H1 (cell line): ENCODE measurements at regions not wholly inside any gene's neighbourhood (a gene's known extent, or its start where the extent isn't known, plus 50 kb on each side); places are given as distances from the start of the nearest gene placed in this dataset.

ENCODE experiments used
- CTCF ChIA-PET: fragments of 300-600 bp; sonication (Branson Sonifier 250); formaldehyde crosslinking; loops from one replicate; lab custom pipeline; 2021; ENCODE audit not compliant: partially characterized antibody; lab: Charles Lee
- POLR2A ChIA-PET: fragments of 300-600 bp; sonication (Branson Sonifier 250); formaldehyde crosslinking; loops from one replicate; lab custom pipeline; 2021; ENCODE audit warnings: inconsistent platforms; ENCODE audit not compliant: partially characterized antibody; lab: Charles Lee
- DNase-seq, 2 experiments: peaks; one replicate each; pipeline versions ENCODE4 v3.0.0 to v3.0.0-alpha.2; 2010 to 2022; ENCODE audit warnings: low spot score in 2 of 2, low read depth in 1 of 2, mixed read lengths in 1 of 2
- FAIRE-seq: peaks from 2 replicates; lab custom pipeline; 2011; peaks lifted over from hg19 to GRCh38; lab: Jason Lieb, UNC
- H2AFZ ChIP-seq: 2 replicates; pipeline ENCODE4 v1.8.1; 2012; ENCODE audit warnings: low read length, inconsistent platforms
- H2AK5ac ChIP-seq: 2 replicates; pipeline ENCODE4 v1.6.1; 2013; ENCODE audit warnings: low read depth, low read length
- H2BK120ac ChIP-seq: replicated peaks from 2 replicates; pipeline ENCODE3; 2013; ENCODE audit warnings: low read depth, low read length, inconsistent platforms
- H2BK12ac ChIP-seq: 2 replicates; pipeline ENCODE4 v1.6.1; 2013; ENCODE audit warnings: low read depth, low read length
- H2BK15ac ChIP-seq: 2 replicates; pipeline ENCODE4 v1.6.1; 2013; ENCODE audit warnings: low read length
- H2BK20ac ChIP-seq: 2 replicates; pipeline ENCODE4 v1.6.1; 2013; ENCODE audit warnings: low read length
- H2BK5ac ChIP-seq: 2 replicates; pipeline ENCODE4 v1.6.1; 2013; ENCODE audit warnings: low read depth, low read length
- H3K14ac ChIP-seq: 2 replicates; pipeline ENCODE4 v1.6.1; 2013; ENCODE audit warnings: inconsistent platforms; ENCODE audit not compliant: insufficient read length
- H3K18ac ChIP-seq: 2 replicates; pipeline ENCODE4 v1.6.1; 2013; ENCODE audit warnings: low read length; ENCODE audit errors: extremely low read depth
- H3K23ac ChIP-seq: 2 replicates; pipeline ENCODE4 v1.6.1; 2013; ENCODE audit warnings: inconsistent platforms; ENCODE audit not compliant: insufficient read length
- H3K23me2 ChIP-seq: 2 replicates; pipeline ENCODE4 v1.6.1; 2013; ENCODE audit warnings: low read depth, low read length
- H3K27ac ChIP-seq: 2 replicates; pipeline ENCODE4 v1.6.1; 2011; ENCODE audit warnings: low read depth, low read length, inconsistent platforms
- H3K27me3 ChIP-seq, 4 experiments: replicated peaks in 1 of 4; 1 replicate in 1 of 4; 2 replicates in 3 of 4; pipeline versions ENCODE4 v1.6.1 to v1.8.1; 2011 to 2013; ENCODE audit warnings: low read length in 3 of 4, mild to moderate bottlenecking in 3 of 4, inconsistent platforms in 2 of 4, mixed read lengths in 2 of 4, moderate library complexity in 1 of 4; ENCODE audit not compliant: control insufficient read depth in 3 of 4, insufficient read depth in 3 of 4; ENCODE audit errors: extremely low read depth in 1 of 4
- H3K36me3 ChIP-seq, 4 experiments: 2 replicates each; pipeline versions ENCODE4 v1.6.1 to v1.8.1; 2011 to 2013; ENCODE audit warnings: mild to moderate bottlenecking in 4 of 4, low read length in 3 of 4, moderate library complexity in 2 of 4, control low read depth in 1 of 4, inconsistent platforms in 1 of 4; ENCODE audit not compliant: insufficient read depth in 4 of 4, control insufficient read depth in 2 of 4
- H3K4ac ChIP-seq: replicated peaks from 2 replicates; pipeline ENCODE3; 2013; ENCODE audit warnings: low read length, low read depth, mixed read lengths, inconsistent platforms; ENCODE audit not compliant: insufficient read length
- H3K4me1 ChIP-seq, 4 experiments: replicated peaks in 1 of 4; 1 replicate in 1 of 4; 2 replicates in 3 of 4; pipeline versions ENCODE4 v1.6.1 to v1.8.1; 2011 to 2013; ENCODE audit warnings: low read length in 3 of 4, inconsistent platforms in 2 of 4, mixed read lengths in 1 of 4; ENCODE audit not compliant: insufficient read depth in 4 of 4, control insufficient read depth in 3 of 4
- H3K4me2 ChIP-seq, 2 experiments: 2 replicates each; pipeline versions ENCODE4 v1.6.1 to v1.8.1; 2011 to 2013; ENCODE audit warnings: low read depth in 2 of 2, low read length in 2 of 2, control low read depth in 1 of 2, inconsistent platforms in 1 of 2, mild to moderate bottlenecking in 1 of 2; ENCODE audit not compliant: insufficient read depth in 1 of 2
- H3K4me3 ChIP-seq, 4 experiments: fragments of 200-600, 300-600 bp in 1 of 4; sonication (generic), shearing (Covaris generic), sonication (Bioruptor Twin) in 1 of 4; 2 replicates each; pipeline versions ENCODE4 v1.5.1 to v1.8.1; 2011 to 2016; ENCODE audit warnings: low read length in 4 of 4, low read depth in 3 of 4, control low read depth in 2 of 4, inconsistent platforms in 2 of 4, mild to moderate bottlenecking in 2 of 4, mixed read lengths in 1 of 4, moderate library complexity in 1 of 4; ENCODE audit not compliant: insufficient read depth in 2 of 4; ENCODE audit errors: extremely low read depth in 1 of 4
- H3K56ac ChIP-seq: replicated peaks from 2 replicates; pipeline ENCODE3; 2013; ENCODE audit warnings: low read depth, mild to moderate bottlenecking, mixed read lengths, low read length, inconsistent platforms; ENCODE audit not compliant: insufficient read length
- H3K79me1 ChIP-seq: 2 replicates; pipeline ENCODE4 v1.6.1; 2013; ENCODE audit warnings: low read depth, low read length, control low read depth
- H3K79me2 ChIP-seq, 2 experiments: 2 replicates each; pipeline versions ENCODE4 v1.6.1 to v1.8.1; 2012 to 2013; ENCODE audit warnings: low read length in 2 of 2, mild to moderate bottlenecking in 2 of 2, inconsistent platforms in 1 of 2; ENCODE audit not compliant: insufficient read depth in 2 of 2, control insufficient read depth in 1 of 2
- H3K9ac ChIP-seq, 4 experiments: replicated peaks in 1 of 4; 1 replicate in 1 of 4; 2 replicates in 3 of 4; pipeline versions ENCODE4 v1.6.1 to v1.8.1; 2011 to 2013; ENCODE audit warnings: low read depth in 3 of 4, low read length in 3 of 4, control low read depth in 2 of 4, mild to moderate bottlenecking in 2 of 4, moderate library complexity in 2 of 4, inconsistent platforms in 1 of 4; ENCODE audit errors: extremely low read depth in 1 of 4
- H3K9me3 ChIP-seq, 2 experiments: 2 replicates each; pipeline versions ENCODE4 v1.6.1 to v1.8.1; 2012 to 2013; ENCODE audit warnings: mild to moderate bottlenecking in 2 of 2, moderate library complexity in 2 of 2, control low read depth in 1 of 2, inconsistent platforms in 1 of 2, low read depth in 1 of 2, low read length in 1 of 2, mixed read lengths in 1 of 2; ENCODE audit not compliant: insufficient read depth in 2 of 2
- H4K20me1 ChIP-seq, 2 experiments: replicated peaks in 1 of 2; 2 replicates each; pipeline versions ENCODE3 to v1.8.1; 2011 to 2013; ENCODE audit warnings: inconsistent platforms in 2 of 2, low read length in 2 of 2, mild to moderate bottlenecking in 1 of 2; ENCODE audit not compliant: insufficient read depth in 2 of 2, control insufficient read depth in 1 of 2
- H4K5ac ChIP-seq: 2 replicates; pipeline ENCODE4 v1.6.1; 2013; ENCODE audit warnings: low read length, low read depth, mixed read lengths, inconsistent platforms; ENCODE audit not compliant: insufficient read length
- H4K8ac ChIP-seq: 2 replicates; pipeline ENCODE4 v1.8.0; 2013; ENCODE audit warnings: mild to moderate bottlenecking, moderate library complexity, low read length, inconsistent platforms; ENCODE audit not compliant: insufficient read depth; ENCODE audit errors: extremely low read depth
- H4K91ac ChIP-seq: replicated peaks from 2 replicates; pipeline ENCODE3; 2013; ENCODE audit warnings: low read length, mixed read lengths, inconsistent platforms; ENCODE audit not compliant: insufficient read length
- ASH2L ChIP-seq: fragments of 200-600, 300-600 bp; sonication (generic); IDR thresholded peaks from one replicate; pipeline ENCODE4 v1.7.1; 2017; ENCODE audit warnings: low read length
- BRCA1 ChIP-seq: IDR thresholded peaks from 2 replicates; pipeline ENCODE4 v1.6.1; 2012; ENCODE audit warnings: low read depth, low read length, improper control_type of control experiment
- CBX8 ChIP-seq: fragments of 300-800, 300-1000 bp; sonication (generic); IDR thresholded peaks from 2 replicates; pipeline ENCODE4 v1.7.1; 2016; ENCODE audit warnings: low read depth, low read length, borderline replicate concordance
- HDAC6 ChIP-seq: IDR thresholded peaks from one replicate; pipeline ENCODE4 v1.7.1; 2012; ENCODE audit warnings: low read depth, mild to moderate bottlenecking, inconsistent platforms, low read length, moderate library complexity
- JUN ChIP-seq: IDR thresholded peaks from 2 replicates; pipeline ENCODE4 v1.6.1; 2011; ENCODE audit warnings: low read depth, mild to moderate bottlenecking, improper control_type of control experiment, low read length
- KDM1A ChIP-seq: fragments of 200-600, 300-600 bp; sonication (generic); IDR thresholded peaks from 2 replicates; pipeline ENCODE4 v1.7.1; 2016; ENCODE audit warnings: mild to moderate bottlenecking, low read length, borderline replicate concordance
- MAFK ChIP-seq: IDR thresholded peaks from 2 replicates; pipeline ENCODE4 v1.6.1; 2012; ENCODE audit warnings: low read depth, mild to moderate bottlenecking, improper control_type of control experiment, low read length
- PHF8 ChIP-seq: fragments of 200-600 bp; sonication (generic); conservative IDR thresholded peaks from 2 replicates; pipeline ENCODE4 v1.7.1; 2012; ENCODE audit warnings: low read depth, mild to moderate bottlenecking, inconsistent platforms, low read length, moderate library complexity
- RBBP5 ChIP-seq: IDR thresholded peaks from 2 replicates; pipeline ENCODE4 v1.7.1; 2012; ENCODE audit warnings: low read depth, mild to moderate bottlenecking, inconsistent platforms, low read length, moderate library complexity, borderline replicate concordance
- RNF2 ChIP-seq: fragments of 200-900, 300-1000 bp; sonication (generic); IDR thresholded peaks from 2 replicates; pipeline ENCODE4 v1.7.1; 2016; ENCODE audit warnings: borderline replicate concordance, low read depth, mild to moderate bottlenecking, antibody characterized with exemption, low read length; ENCODE audit not compliant: poor library complexity, severe bottlenecking; ENCODE audit errors: missing control alignments
- TCF12 ChIP-seq: IDR thresholded peaks from 2 replicates; pipeline ENCODE4 v1.6.1; 2011; ENCODE audit warnings: low read depth, mild to moderate bottlenecking, low read length
- WGBS, 2 experiments: shearing (Covaris generic) in 1 of 2; methylation state at CpG; one replicate each; pipeline versions ENCODE4 v1.1.6 to v1.1.7; 2013 to 2015; ENCODE audit warnings: low lambda C conversion rate in 2 of 2, mixed read lengths in 2 of 2, inconsistent platforms in 1 of 2, low coverage in 1 of 2, missing lambda C conversion rate in 1 of 2; ENCODE audit not compliant: insufficient replicate concordance in 2 of 2, insufficient coverage in 1 of 2, insufficient read length in 1 of 2; ENCODE audit errors: extremely low coverage in 1 of 2, missing lambda C conversion rate in 1 of 2; 5-methylcytosine and 5-hydroxymethylcytosine counted together
- TF ChIP-seq, protein P1 (sequence below), 3 experiments: IDR thresholded peaks; 1 replicate in 2 of 3; 2 replicates in 1 of 3; pipeline versions ENCODE4 v1.5.1 to v1.6.1; 2011; ENCODE audit warnings: low read length in 3 of 3, mild to moderate bottlenecking in 3 of 3, inconsistent platforms in 2 of 3, low read depth in 1 of 3, moderate library complexity in 1 of 3; ENCODE audit not compliant: insufficient read depth in 1 of 3; ENCODE audit errors: control extremely low read depth in 1 of 3

DNA sequence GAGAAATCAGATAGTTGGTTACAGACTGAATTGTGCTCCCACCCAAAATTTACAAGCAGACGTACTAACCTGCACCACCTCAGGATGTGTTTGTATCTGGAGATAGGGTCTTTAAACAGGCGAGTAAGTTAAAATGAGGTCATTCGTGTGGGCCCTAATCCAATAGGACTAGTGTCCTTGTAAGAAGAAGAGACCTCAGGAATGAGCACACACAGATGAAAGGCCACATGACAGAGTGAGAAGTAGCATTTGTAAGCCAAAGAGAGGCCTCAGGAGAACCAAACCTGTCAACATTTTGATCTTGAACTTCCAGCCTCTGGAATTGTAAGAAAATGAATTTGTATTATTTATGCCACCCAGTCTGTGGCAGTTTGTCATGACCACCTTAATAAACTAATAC, 149.5 kb upstream of the VWC2 start:
- no peaks in the 10 kb centered on the region for H3K36me3 ChIP-seq
- H3K9me3 ChIP-seq: no peaks in the 10 kb centered on the region
- H4K20me1 ChIP-seq: no peaks in the 10 kb centered on the region
- no peak for FAIRE-seq
- ChIA-PET CTCF (no interaction called here), POLR2A (no interaction called here)
- H2BK20ac ChIP-seq: no peak overlapping the region
- H3K27ac ChIP-seq: no peak overlapping the region
- TF ChIP-seq RNF2 (no peak), MAFK (no peak), ASH2L (no peak), CBX8 (no peak), PHF8 (no peak), TCF12 (no peak), KDM1A (no peak), BRCA1 (no peak), HDAC6 (no peak), RBBP5 (no peak), JUN (no peak)
- TF ChIP-seq, protein P1, sequence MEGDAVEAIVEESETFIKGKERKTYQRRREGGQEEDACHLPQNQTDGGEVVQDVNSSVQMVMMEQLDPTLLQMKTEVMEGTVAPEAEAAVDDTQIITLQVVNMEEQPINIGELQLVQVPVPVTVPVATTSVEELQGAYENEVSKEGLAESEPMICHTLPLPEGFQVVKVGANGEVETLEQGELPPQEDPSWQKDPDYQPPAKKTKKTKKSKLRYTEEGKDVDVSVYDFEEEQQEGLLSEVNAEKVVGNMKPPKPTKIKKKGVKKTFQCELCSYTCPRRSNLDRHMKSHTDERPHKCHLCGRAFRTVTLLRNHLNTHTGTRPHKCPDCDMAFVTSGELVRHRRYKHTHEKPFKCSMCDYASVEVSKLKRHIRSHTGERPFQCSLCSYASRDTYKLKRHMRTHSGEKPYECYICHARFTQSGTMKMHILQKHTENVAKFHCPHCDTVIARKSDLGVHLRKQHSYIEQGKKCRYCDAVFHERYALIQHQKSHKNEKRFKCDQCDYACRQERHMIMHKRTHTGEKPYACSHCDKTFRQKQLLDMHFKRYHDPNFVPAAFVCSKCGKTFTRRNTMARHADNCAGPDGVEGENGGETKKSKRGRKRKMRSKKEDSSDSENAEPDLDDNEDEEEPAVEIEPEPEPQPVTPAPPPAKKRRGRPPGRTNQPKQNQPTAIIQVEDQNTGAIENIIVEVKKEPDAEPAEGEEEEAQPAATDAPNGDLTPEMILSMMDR (IDR thresholded peaks at IDR 0.05; ENCODE audit: control extremely low read depth in 1 of 3, insufficient read depth in 1 of 3, low read depth in 1 of 3, low read length in 3 of 3): no peak
- no peak overlapping the region for H2BK120ac ChIP-seq
- no peak overlapping the region for H3K4ac ChIP-seq
- no peak overlapping the region for H3K4me2 ChIP-seq
- no peak overlapping the region for H3K18ac ChIP-seq
- H4K8ac ChIP-seq: no peak overlapping the region
- H3K4me1 ChIP-seq: 0 out of 7 replicates have a peak, but pooled peaks cover 0 to 2% (median 0%) of the 10 kb centered on the region in 4 experiments
- no peak overlapping the region; the same call in 1 of the 2 replicates for H2AFZ ChIP-seq
- no peaks in the 10 kb centered on the region for H3K27me3 ChIP-seq
- no peak overlapping the region for H4K5ac ChIP-seq
- H3K79me1 ChIP-seq: no peaks in the 10 kb centered on the region
- H2BK15ac ChIP-seq: no peak overlapping the region
- no peak overlapping the region for H2BK12ac ChIP-seq
- no peaks in the 10 kb centered on the region; the same call in 1 of the 2 replicates for H3K23me2 ChIP-seq
- H3K56ac ChIP-seq: no peak overlapping the region
- H4K91ac ChIP-seq: no peak overlapping the region
- no peak overlapping the region for H2AK5ac ChIP-seq
- WGBS, 2 experiments: 91% methylated on average over 3 of the region's 3 CpGs; no CpG with 5 or more reads in 1 of the 2 experiments
- H2BK5ac ChIP-seq: no peak overlapping the region
- H3K79me2 ChIP-seq: no peaks in the 10 kb centered on the region
- no peak overlapping the region for H3K14ac ChIP-seq
- H3K4me3 ChIP-seq: no peak overlapping the region
- H3K9ac ChIP-seq: no peak overlapping the region
- H3K23ac ChIP-seq: no peak overlapping the region
- no peak for DNase-seq
